ENCODE measurements at regions not wholly inside any gene's neighbourhood (a gene's known extent, or its start where the extent isn't known, plus 50 kb on each side); places are given as distances from the start of the nearest gene placed in this dataset.
"Not testable (repeated sequence)": the region's sequence is repeated elsewhere in the genome, so short reads cannot be mapped to it uniquely, and the experiment has no call there.

DNA sequence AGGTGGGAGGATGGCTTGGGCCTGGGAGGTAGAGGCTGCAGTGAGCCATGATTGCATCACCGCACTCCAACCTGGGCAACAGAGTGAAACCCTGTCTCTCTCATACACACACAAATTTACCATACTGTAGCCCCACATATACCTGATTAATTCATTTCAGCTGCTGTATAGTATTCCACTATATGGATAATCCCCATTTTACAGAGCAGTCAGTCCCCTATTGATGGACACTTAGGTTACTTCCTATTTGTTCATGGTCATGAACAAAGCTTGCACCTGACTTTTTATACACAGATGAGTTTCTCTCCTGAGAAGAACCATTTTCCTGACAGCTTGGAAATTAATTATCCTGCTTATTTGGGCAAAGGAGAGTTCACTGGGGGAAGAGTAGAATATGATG is 59.2 kb downstream of the EMX2 start:
- DNase-seq (ENCODE audit: low spot score) = no peak

DNA sequence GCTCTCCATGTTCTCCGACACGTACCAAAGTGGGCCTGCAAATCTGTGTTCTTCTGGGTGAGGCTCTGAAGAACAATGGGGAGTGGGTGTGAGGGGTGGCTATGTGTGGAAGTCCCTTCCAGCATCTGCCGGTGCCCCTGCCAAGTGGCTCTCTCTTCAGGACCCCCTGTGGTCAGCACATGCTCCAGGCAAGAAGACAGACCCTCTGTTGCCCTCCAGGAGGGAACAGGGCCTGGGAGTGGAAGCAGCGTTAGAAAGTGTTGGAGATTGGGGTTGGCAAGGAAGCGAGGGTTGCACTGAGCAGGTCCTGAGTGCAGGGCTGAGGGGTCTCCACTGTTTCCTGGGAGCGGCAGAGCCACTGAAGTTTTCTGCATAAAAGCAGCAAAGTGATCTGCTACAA is 60.5 kb downstream of the EMX2 start:
- DNase-seq (ENCODE audit: low spot score) = no peak

DNA sequence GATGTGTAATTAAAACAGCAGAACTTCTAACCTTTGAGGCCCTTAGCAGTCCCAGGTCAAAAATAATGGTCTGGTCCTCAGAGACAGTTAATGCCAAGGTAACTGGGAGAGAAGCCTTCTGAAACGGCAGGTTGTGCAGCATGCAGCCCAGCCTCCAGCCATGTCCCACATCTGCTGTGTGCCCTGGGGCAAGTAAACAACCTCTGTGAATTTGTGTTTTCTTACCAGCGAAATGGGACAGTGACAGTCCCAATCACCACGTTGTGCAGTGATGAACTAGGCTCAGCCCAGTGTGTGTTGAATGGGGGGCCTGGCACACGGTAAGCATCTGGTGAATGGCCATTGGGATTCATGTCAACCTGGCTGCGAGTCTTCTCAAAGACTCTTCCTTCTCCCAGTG is 61.2 kb downstream of the EMX2 start:
- DNase-seq (ENCODE audit: low spot score) = no peak

DNA sequence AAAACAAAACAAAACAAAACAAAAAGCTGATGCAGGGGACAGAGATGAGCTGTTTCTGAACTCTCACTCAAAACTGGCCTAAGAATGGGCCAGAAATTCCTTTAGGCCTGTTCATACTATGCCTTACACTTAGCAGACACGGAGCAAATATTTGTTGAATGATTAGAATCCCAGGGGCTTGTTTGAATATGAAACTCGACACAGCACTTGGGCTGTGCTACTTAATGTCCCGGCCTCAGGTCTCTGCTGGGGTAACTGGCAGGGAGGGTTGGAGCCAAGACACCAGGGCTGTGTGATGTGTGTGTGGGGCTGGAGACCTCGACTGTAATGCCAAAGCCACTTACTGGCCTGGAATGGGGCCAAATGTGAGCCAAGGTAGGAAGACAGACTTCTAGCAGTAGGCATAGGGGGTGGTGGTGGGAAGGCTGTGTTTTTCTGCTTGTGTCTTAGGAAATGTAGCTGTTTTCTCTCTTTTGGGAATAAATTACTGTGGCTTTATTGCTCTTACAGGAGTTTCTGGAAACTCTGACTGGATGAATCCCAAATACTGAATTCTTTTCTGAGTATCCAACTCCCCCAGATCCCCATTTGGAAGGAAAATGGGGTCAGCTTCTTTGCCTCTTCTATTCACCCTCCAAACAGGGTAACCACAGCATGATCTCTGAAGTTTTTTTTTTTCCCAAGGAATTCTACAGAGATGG is 66.7 kb downstream of the EMX2 start:
- no peak for DNase-seq (ENCODE audit: low spot score)

DNA sequence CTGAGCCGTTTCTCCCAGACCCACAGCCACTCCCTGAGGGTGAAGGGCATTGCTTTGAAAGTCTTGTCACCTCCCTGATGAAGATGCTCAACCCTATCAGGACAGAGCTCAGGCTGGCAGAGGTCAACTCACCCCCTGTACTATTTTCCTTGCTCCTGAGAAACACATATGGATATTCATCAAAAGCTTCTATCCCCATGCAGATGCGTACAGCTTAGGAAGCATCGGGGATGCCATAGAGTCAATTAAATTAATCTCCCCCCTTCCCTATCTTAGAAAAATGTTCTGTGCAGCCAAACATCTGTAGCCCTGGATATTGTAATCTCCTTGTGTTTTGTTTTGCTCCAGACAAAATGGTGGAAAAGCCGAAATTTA is 67.2 kb downstream of the EMX2 start:
- DNase-seq (ENCODE audit: low spot score) = no peak

DNA sequence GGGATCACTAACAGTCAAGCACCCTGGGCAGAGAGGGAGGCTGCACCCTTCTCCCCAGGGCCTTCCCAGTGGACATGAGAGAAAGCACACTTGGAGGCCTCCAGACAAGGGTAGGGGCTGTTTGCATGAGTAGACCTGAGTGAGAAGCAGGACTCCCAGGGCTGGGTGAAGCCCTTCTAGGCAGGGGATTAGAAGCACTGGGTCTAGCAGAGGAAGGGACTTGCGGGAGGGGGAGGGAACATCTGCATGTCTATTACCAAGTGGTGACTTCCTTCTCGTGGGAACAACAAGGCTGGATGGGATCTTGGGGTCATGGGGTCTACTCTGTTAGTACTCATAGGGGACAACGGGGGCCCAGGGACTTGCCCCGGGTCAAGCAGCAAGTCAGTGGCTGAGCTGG is 67.8 kb downstream of the EMX2 start:
- no peak for DNase-seq (ENCODE audit: low spot score)

DNA sequence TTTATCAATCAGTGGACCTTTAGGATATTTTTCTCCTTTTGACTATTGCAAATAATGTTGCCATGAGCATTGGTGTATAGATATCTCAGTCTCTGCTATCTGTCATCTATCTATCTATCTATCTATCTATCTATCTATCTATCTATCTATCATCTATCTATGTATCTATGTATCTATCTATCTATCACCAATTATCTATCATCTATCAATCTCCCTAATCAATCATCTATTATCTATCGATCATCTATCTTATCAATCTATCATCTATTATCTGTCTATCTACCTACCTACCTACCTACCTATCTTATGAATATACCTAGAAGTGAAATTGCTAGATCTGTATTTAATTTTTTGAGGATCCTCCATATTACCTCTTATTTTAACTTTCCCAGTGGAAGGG is 69.6 kb downstream of the EMX2 start:
- DNase-seq (ENCODE audit: low spot score) = no peak

DNA sequence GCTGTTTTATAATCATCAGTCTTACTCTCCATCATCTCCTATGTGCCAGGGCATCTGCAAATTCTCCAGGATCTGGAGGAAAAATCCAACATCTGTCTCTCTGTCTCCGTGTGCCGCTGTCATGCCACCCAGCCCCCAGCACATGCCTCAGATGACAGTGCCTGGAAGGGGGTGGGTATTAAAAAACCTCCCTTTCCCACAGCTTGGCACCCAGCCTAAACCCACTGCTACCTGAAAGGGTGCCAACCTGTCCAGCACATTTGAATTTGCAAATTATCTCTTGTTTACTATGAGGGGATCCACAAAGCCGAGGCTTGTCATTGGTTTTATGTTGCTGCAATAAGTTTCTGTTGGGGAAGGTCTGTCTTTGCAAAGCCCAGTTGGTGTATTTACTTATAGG is 73.1 kb downstream of the EMX2 start:
- no peak for DNase-seq (ENCODE audit: low spot score)

DNA sequence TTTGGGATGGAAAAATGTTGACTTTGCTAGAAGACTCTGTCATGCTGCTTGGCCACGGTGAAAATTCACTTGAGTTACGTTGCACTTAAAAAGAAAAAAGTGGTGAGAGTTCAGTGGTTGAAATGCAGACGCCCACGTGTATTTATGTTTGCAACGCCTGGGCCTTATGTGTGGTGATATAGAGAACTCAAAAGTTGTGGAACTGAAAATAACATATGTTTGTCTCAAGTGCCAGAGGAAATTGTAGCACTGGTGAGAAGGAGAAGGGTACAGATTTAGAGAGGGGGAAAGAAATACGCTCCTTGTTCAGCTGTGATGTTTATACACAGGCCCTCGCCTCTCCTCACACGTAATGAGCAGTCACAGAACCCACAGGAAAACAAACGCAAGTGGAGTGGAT is 73.6 kb downstream of the EMX2 start:
- no peak for DNase-seq (ENCODE audit: low spot score)

DNA sequence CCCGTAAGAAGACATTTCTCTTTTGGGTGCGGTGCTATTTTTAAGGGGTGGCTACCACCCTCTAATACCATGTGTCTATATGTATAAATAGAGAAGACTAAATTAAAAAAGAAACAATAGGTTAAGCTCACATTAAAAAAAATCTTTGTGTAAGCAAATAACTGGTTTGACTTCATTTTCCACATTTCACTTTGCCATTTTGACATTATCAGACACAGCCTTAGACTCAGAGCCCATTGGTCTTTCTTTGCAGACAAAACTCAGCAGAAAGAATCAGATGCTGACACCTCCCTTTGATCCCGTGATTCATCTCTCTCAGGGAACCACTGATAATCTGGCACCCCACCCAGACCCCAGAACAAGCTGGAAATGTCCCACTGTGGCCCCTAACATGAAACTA is 74.5 kb downstream of the EMX2 start:
- DNase-seq (ENCODE audit: low spot score) = no peak

DNA sequence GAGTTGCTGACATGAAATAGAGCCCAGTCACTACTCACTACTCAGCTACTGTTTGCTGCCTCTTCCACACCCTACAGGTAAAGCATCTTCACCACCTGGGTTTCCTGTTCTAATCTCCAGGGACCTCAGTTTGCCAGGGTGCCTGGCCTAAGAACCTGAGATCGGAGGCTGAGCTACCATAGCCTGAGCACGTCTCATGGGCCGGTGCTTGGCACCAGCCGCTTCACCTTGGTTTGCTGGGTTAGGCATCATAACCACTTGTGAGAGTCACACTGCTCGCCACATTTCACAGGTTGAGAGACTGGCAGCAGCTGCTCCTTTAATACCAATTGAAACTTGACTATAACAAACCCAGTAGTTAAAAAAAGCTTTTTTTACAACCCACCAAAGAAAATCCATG is 75.1 kb downstream of the EMX2 start:
- no peak for DNase-seq (ENCODE audit: low spot score)

DNA sequence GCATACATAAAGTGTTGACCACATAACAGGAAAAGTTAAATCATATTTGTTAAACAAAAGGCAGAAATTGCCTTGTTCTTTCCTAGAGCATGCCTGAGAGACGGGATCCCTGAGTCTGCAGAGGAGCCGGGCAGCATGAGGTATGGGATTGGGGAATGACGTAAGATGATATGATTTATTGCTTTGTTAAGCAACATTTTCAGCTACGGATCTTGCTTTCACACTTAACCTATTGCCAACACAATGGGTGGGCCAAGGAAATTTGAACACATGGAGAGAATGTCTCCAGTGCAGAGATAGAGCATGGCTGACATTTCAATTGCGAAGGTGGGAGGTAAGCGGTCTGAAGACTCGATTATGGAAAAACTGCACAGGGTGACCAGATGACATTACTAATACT is 76.7 kb downstream of the EMX2 start:
- DNase-seq (ENCODE audit: low spot score) = no peak

DNA sequence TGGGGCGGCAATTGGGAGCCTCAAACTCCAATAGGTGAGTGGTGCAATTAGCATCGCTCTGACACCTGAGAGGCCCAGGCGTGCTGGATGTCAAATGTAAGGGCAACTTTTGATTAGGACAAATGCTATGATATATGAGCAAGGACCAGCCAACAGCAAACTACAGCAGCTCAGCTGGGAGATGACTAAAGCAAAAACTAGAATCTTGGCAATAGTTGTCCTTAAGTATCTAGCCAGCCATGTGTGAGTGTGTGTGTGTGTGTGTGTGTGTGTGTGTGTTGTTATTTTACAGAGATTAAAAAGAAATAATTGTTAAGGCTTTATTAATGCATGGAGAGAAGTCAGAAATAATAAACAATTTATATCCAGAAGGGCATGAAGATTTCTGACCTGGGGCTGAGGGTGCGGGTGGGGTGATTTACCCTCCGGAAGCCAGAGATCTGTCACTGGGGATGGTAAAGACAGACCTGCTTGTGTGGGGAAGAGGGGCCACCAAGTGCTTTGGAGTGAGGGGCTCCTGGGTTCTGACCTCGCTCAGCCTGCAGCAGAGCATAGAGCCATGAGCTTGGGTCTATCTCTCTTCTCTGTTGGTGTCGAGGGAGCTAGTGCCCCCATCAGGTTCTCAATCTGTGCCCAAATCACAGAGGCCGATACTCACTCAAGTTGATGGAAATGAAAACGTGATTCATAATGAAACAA is 77.3 kb downstream of the EMX2 start:
- DNase-seq (ENCODE audit: low spot score) = no peak

DNA sequence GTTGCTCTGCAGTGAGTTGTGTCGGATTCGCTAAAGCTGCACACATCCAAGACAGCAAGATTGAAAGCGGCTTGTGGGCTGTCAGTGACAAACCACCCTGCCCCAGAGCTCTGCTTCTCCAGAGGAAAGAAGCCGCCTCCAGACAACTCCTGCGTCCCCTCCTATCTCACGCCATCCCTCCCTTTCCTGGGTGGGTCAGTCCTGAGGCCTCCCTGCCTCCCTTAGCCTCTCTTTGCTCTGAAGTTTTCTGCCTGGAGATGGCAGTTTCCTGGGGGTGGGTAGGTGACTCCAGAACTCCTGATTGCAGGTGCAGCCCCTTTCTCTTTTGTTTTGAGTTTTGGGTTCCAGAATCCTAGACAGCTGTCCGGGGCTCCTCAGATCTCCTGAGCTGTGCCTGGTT is 78.7 kb downstream of the EMX2 start:
- DNase-seq (ENCODE audit: low spot score) = no peak

DNA sequence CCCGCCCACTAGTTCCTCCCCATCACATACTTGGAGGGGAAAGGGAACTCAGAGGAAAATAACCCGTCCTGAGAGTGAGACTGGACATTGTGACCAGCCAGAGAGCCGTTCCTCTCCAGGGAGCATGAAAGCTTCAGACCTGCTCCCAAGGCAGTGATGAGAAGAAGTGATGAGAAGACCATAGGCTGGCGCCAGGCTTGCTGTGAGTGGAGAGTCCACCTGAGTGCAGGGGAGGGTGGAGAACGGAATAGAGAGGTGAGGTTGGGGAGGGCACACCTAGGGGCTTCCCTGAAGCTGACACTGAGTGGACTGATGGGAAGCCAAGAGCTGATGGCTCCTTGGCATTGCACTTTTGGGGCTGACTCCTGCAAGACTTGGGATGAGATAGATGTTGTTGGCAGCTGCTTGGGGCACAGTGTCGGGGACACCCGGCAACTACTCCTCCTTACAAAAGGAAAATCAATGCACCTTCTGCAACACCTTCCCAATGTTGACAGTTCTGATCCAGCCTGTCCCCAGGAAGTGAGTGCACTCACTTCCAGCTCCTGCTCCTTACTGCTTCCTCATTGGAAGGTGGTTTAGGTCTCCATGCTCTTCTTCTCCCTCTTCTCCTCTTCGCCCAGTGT is 79.4 kb downstream of the EMX2 start:
- no peak for DNase-seq (ENCODE audit: low spot score)

DNA sequence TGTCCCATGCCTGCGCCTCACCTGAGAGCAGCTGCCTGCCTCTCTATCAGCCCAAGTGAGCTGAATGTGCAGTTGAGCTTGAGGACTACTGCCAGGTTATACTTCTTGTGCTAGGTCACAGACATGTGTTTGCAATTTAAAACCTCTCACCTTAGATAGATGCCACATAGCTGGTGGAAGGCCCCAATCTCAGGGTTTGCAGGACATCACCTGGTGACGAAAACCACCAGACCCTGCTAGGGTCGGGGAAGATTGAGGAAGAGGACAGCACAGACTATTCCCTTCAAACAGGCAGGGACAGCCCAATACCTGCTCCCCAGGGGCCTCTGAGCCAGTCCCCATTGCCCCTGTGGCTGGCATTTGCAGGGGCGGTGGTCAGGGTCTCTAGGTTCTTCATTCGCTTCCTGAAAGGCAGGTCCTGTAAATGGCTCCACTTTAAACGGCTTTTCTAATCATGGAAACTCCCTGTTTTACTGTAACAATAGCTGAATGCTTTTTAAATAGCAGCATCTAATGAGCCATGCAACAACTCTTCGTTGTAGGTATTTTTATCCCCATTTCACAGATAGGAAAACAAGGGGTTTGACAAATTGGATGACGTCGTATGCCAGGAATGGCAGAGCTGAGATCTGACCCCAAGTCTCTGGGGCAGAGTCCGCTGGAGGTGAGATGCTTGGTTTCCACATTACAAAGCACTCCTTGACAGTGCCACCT is 80.1 kb downstream of the EMX2 start:
- DNase-seq (ENCODE audit: low spot score) = no peak

DNA sequence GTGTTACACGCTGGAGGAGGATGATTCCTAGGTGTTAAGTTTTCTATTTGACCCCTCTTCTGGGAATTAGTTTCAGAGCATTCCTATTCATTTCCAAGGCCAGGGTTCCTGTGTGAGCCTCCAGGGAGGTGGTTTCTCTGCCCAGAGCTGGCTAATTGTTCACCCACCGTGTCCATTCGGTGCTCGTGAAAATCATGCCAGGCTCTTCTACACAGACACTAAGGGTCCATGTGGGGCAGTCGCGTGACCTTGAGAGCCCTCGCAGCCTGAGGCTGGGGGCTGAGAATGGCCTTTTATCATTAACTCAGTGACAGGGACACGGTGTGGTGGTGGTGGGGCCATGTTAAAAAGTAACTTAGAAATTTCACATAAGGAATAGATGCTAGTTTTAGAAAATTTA is 83.7 kb downstream of the EMX2 start:
- DNase-seq (ENCODE audit: low spot score) = no peak

DNA sequence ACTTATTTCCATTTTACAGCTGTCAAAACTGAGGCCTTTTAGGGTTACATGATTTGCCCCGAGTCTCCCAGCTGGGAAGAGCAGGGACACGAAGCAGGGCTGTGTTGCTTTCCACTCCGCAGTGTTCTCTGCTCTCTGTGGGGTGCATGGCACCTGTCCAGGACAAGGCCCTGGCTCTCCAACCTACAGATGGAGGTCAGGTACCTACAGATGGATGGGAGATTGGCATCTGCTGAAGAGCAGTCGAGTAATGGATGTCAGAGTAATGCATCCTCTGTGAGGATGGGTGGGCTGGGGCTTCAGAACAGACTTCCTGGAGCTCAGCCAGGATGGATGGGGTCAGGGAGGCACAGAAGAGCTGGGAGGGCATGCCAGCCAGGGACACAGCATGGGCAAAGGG is 85.0 kb downstream of the EMX2 start:
- DNase-seq (ENCODE audit: low spot score) = no peak

DNA sequence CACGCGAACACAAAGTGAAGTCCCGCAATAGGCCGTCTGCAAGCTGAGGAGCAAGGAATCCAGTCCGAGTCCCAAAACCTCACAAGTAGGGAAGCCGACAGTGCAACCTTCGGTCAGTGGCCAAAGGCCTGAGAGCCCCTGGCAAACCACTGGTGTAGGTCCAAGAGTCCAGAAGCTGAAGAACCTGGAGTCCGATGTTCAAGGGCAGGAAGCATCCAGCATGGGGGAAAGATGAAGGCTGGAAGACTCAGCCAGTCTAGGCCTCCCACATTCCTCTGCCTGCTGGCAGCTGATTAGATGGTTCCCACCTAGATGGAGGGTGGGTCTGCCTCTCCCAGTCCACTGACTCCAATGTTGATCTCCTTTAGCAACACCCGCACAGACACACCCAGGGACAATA is 87.2 kb downstream of the EMX2 start:
- DNase-seq (ENCODE audit: low spot score) = not testable (repeated sequence)

DNA sequence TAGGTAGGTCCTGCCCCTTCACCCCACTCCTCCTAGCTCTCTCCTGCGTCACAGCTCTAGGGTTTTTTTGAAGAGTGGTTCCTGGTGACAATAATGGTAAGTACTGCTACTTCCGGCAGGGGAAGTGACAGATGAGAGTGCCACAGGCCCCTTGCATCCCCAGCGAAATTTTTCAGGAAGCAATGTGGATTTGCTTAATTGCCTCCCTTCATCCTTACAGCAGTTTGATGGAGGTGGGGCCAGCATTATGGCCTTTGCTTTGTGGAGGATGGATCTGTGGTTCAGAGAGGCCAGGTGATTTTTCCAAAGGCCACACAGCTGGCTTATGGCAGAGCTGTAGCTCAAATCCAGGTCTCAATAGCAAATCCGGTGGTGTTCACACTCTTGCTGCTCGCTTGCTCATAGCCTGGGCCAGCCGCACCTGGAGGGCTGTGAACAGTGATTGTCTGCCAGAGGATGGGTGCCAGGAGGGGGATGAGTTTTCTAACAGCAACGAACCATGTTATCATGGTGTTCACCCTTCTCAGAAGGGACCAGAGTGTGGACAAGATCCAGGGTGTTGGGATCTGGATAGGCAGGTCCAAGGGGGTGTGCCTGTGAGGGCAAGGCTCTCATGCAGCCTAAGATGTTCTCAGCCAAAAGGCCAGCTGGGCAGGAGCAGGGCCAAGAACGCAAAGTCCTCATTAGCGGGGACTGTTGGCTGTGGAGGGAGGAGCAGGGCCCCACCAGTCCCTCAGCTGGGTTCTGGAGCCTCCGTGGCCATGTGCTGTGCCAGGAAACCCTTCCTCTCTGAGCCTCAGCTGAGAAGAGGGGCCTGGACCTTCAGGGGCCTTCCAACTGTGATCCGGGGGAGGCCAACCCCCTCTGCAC is 89.0 kb downstream of the EMX2 start:
- DNase-seq (ENCODE audit: low spot score) = no peak

DNA sequence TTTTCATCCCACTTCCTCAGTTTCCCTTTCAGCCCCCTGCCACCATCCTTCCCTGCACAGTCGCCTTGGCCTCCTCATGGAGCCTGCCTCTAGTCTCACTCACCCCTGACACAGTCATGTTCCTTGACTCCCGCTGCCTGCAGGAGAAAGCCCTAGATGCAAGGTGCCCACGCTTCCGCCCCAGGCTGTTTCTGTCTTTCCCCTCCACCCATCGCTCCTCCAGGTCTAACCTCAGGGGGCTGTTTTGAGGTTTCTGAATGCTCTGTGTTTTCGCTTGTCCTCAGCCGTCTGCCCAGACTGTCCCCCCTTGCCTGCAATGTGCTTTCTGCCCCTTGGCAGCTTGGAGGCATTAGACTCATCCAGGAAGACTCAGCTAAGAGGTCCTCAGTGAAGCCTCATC is 89.9 kb downstream of the EMX2 start:
- DNase-seq (ENCODE audit: low spot score) = no peak

DNA sequence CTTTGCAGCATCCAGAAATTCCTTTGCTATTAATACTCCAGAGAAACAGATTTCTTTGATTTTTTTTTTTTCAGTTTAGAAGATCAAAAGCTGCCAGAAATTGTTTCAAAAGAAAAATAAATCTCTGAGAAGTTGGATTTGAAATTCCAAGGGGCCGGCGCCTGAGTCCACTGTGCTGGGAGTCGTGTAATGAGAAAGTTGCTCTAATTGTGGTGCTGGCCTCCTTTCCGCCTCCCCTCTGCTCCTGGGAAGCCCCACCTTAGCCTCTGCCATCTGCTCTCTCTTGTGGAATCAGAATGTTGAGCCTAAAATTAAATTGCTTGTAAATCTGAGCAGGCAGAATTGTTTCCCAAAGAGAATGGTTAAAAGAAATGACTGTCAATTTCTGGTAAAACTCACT is 93.3 kb downstream of the EMX2 start:
- no peak for DNase-seq (ENCODE audit: low spot score)

Data from CD4-positive, alpha-beta T cell treated with Interleukin-6 at 100 ng/mL for 8 hours (primary cell).